K562 (cell line): ENCODE measurements at regions not wholly inside any gene's neighbourhood (a gene's known extent, or its start where the extent isn't known, plus 50 kb on each side); places are given as distances from the start of the nearest gene placed in this dataset.

Experiments
- CTCF ChIP-seq, 3 experiments: IDR thresholded peaks in 2 of 3; conservative IDR thresholded peaks in 1 of 3; 2 replicates each; pipeline ENCODE4 v1.5.1; 2011 to 2012; ENCODE audit warnings: low read length in 3 of 3, mild to moderate bottlenecking in 3 of 3, control low read depth in 2 of 3, improper control_type of control experiment in 1 of 3, inconsistent platforms in 1 of 3, low read depth in 1 of 3, mixed read lengths in 1 of 3, moderate library complexity in 1 of 3; ENCODE audit not compliant: insufficient read depth in 2 of 3
- DEAF1 ChIP-seq: fragments of 450-650 bp; formaldehyde crosslinking; IDR thresholded peaks from 2 replicates; pipeline ENCODE4 v1.4.0; 2020; ENCODE audit warnings: mild to moderate bottlenecking, moderate library complexity
- FOSL1 ChIP-seq: fragments of 200-800 bp; sonication (Bioruptor generic); conservative IDR thresholded peaks from 2 replicates; pipeline ENCODE4 v1.6.1; 2016; ENCODE audit warnings: missing genetic modification characterization, missing compliant biosample characterization
- SRF ChIP-seq, 2 experiments: fragments of 250-450, 450-650 bp in 1 of 2; sonication (Bioruptor Pico) in 1 of 2; sonication (generic) in 1 of 2; formaldehyde crosslinking; IDR thresholded peaks; 2 replicates each; pipeline versions ENCODE4 v1.5.0 to v1.5.1; 2020 to 2022; ENCODE audit warnings: mild to moderate bottlenecking in 1 of 2, missing genetic modification reagents in 1 of 2
- ZNF232 ChIP-seq: sonication (generic); formaldehyde crosslinking; IDR thresholded peaks from 2 replicates; pipeline ENCODE4 v1.8.0; 2022; ENCODE audit warnings: mild to moderate bottlenecking, missing genetic modification reagents

GRCh38 chr5:93794954-93795353 is 53.6 kb upstream of the POU5F2 start:
- no peak for TF ChIP-seq FOSL1
- no peak for TF ChIP-seq CTCF (IDR thresholded peaks at IDR 0.05 in 2 of 3, conservative IDR thresholded peaks at IDR 0.05 in 1 of 3; ENCODE audit: insufficient read depth in 2 of 3, low read depth in 1 of 3, low read length in 3 of 3)
- no peak for TF ChIP-seq DEAF1 (CRISPR knock-in tag)
- no peak for TF ChIP-seq ZNF232 (CRISPR knock-in tag)
- no peak for TF ChIP-seq SRF (CRISPR knock-in tag; IDR thresholded peaks at IDR 0.05)
